ENCODE measurements at regions not wholly inside any gene's neighbourhood (a gene's known extent, or its start where the extent isn't known, plus 50 kb on each side); places are given as distances from the start of the nearest gene placed in this dataset.

GRCh38 chr7:32275216-32276009 is 205.2 kb upstream of the PDE1C start:
- Histone ChIP-seq H3K4me3 (ENCODE audit: low read depth in 1 of 3, low read length in 3 of 3) (no peak overlapping the region), H3K27me3 (ENCODE audit: control insufficient read depth in 4 of 4, insufficient read depth in 4 of 4, low read length in 3 of 4) (peaks cover 0 to 6% (median under 1%) of the 10 kb centered on the region in 4 donors), H3K9ac (ENCODE audit: low read depth in 1 of 2, low read length in 2 of 2) (no peak overlapping the region), H3K27ac (ENCODE audit: low read depth in 1 of 2, low read length in 2 of 2) (no peak overlapping the region), H3K9me3 (ENCODE audit: control insufficient read depth in 4 of 4, low read length in 3 of 4) (peaks cover 0 to 4% (median 0%) of the 10 kb centered on the region in 4 donors), H3K36me3 (ENCODE audit: control insufficient read depth in 4 of 4, insufficient read depth in 3 of 4, low read depth in 1 of 4, low read length in 3 of 4) (no peaks in the 10 kb centered on the region), H3K4me1 (ENCODE audit: control insufficient read depth in 4 of 4, insufficient read depth in 4 of 4, low read length in 3 of 4) (no peaks in the 10 kb centered on the region)
- 43% methylated on average over 3 of the region's 3 CpGs for WGBS
- no peak for TF ChIP-seq YY1 (IDR thresholded peaks at IDR 0.05)
- TF ChIP-seq NR2F2 (IDR thresholded peaks at IDR 0.05), result no peak
- no peak for TF ChIP-seq CTCF (IDR thresholded peaks at IDR 0.05; ENCODE audit: low read depth, low read length, missing input control)
- TF ChIP-seq MAX (IDR thresholded peaks at IDR 0.05), result no peak
- no peak for TF ChIP-seq HNF4G (IDR thresholded peaks at IDR 0.05)
- TF ChIP-seq ATF3 (IDR thresholded peaks at IDR 0.05), result no peak
- TF ChIP-seq ZBTB33 (IDR thresholded peaks at IDR 0.05), result no peak
- no peak for DNase-seq (ENCODE audit: low spot score)

GRCh38 chr7:32273297-32273696 is 203.1 kb upstream of the PDE1C start:
- no peak overlapping the region for H3K9ac ChIP-seq (ENCODE audit: low read depth in 1 of 2, low read length in 2 of 2)
- DNase-seq (ENCODE audit: low spot score), result no peak
- H3K9me3 ChIP-seq (ENCODE audit: control insufficient read depth in 4 of 4, low read length in 3 of 4), result peaks cover 0 to 4% (median 0%) of the 10 kb centered on the region in 4 donors
- TF ChIP-seq TAF1 (conservative IDR thresholded peaks at IDR 0.05) (no peak), NR2F2 (IDR thresholded peaks at IDR 0.05) (no peak), JUND (IDR thresholded peaks at IDR 0.05) (no peak), EGR1 (IDR thresholded peaks at IDR 0.05; ENCODE audit: low read depth in 2 of 2) (no peak), ZBTB33 (IDR thresholded peaks at IDR 0.05) (no peak), HNF4A (conservative IDR thresholded peaks at IDR 0.05) (no peak), RAD21 (IDR thresholded peaks at IDR 0.05) (no peak), ATF3 (IDR thresholded peaks at IDR 0.05) (no peak), YY1 (IDR thresholded peaks at IDR 0.05) (no peak), HNF4G (IDR thresholded peaks at IDR 0.05) (no peak), FOXA2 (IDR thresholded peaks at IDR 0.05) (no peak), FOXA1 (IDR thresholded peaks at IDR 0.05) (no peak), CTCF (IDR thresholded peaks at IDR 0.05; ENCODE audit: low read depth, low read length, missing input control) (no peak), GABPA (IDR thresholded peaks at IDR 0.05 in 1 of 2, conservative IDR thresholded peaks at IDR 0.05 in 1 of 2) (no peak)
- no peaks in the 10 kb centered on the region for H3K4me1 ChIP-seq (ENCODE audit: control insufficient read depth in 4 of 4, insufficient read depth in 4 of 4, low read length in 3 of 4)
- H3K27ac ChIP-seq (ENCODE audit: low read depth in 1 of 2, low read length in 2 of 2), result no peak overlapping the region
- no peaks in the 10 kb centered on the region for H3K36me3 ChIP-seq (ENCODE audit: control insufficient read depth in 4 of 4, insufficient read depth in 3 of 4, low read depth in 1 of 4, low read length in 3 of 4)
- no peak overlapping the region for H3K4me3 ChIP-seq (ENCODE audit: low read depth in 1 of 3, low read length in 3 of 3)
- WGBS, result 94% methylated on average over 1 of the region's 1 CpG
- peaks cover 0 to 6% (median 0%) of the 10 kb centered on the region in 4 donors for H3K27me3 ChIP-seq (ENCODE audit: control insufficient read depth in 4 of 4, insufficient read depth in 4 of 4, low read length in 3 of 4)
